ENCODE measurements at regions not wholly inside any gene's neighbourhood (a gene's known extent, or its start where the extent isn't known, plus 50 kb on each side); places are given as distances from the start of the nearest gene placed in this dataset.
"Not testable (repeated sequence)": the region's sequence is repeated elsewhere in the genome, so short reads cannot be mapped to it uniquely, and the experiment has no call there.

DNA sequence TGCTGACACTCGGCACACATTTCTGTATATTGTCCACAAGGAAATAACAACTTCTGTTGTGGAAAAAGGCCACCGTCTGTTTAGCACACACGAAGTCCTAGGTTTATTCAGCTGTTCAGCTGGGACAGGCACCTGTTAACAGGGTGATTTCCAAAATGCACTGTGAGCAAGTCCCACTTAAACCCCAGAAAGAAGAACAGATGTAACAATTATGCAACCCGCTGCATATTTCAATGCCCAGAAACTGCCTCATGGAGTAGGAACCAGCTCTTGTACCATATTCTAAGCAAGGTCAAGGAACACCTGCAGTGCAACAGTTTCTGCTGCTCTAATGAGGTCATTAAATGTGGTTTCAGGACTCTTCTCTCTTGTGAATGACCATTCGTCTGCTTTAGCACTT, 77.1 kb downstream of the GEMIN8 start:
- no peak overlapping the region for H3K9ac ChIP-seq (ENCODE audit: low read length)
- no peak for TF ChIP-seq EP300 (conservative IDR thresholded peaks at IDR 0.05; ENCODE audit: poor library complexity, severe bottlenecking)
- TF ChIP-seq, protein P1, sequence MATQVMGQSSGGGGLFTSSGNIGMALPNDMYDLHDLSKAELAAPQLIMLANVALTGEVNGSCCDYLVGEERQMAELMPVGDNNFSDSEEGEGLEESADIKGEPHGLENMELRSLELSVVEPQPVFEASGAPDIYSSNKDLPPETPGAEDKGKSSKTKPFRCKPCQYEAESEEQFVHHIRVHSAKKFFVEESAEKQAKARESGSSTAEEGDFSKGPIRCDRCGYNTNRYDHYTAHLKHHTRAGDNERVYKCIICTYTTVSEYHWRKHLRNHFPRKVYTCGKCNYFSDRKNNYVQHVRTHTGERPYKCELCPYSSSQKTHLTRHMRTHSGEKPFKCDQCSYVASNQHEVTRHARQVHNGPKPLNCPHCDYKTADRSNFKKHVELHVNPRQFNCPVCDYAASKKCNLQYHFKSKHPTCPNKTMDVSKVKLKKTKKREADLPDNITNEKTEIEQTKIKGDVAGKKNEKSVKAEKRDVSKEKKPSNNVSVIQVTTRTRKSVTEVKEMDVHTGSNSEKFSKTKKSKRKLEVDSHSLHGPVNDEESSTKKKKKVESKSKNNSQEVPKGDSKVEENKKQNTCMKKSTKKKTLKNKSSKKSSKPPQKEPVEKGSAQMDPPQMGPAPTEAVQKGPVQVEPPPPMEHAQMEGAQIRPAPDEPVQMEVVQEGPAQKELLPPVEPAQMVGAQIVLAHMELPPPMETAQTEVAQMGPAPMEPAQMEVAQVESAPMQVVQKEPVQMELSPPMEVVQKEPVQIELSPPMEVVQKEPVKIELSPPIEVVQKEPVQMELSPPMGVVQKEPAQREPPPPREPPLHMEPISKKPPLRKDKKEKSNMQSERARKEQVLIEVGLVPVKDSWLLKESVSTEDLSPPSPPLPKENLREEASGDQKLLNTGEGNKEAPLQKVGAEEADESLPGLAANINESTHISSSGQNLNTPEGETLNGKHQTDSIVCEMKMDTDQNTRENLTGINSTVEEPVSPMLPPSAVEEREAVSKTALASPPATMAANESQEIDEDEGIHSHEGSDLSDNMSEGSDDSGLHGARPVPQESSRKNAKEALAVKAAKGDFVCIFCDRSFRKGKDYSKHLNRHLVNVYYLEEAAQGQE (IDR thresholded peaks at IDR 0.05; ENCODE audit: borderline replicate concordance) = no peak
- TF ChIP-seq MXI1 (conservative IDR thresholded peaks at IDR 0.05; ENCODE audit: poor library complexity, severe bottlenecking) = no peak
- no peak for TF ChIP-seq EZH2 (IDR thresholded peaks at IDR 0.05; ENCODE audit: borderline replicate concordance, insufficient read depth, low read length, poor library complexity, severe bottlenecking)
- no peak for TF ChIP-seq RAD21 (conservative IDR thresholded peaks at IDR 0.05)
- TF ChIP-seq TAF1 (IDR thresholded peaks at IDR 0.05; ENCODE audit: low read depth) = no peak
- no peak for TF ChIP-seq POLR2AphosphoS5 (IDR thresholded peaks at IDR 0.05)
- no peak for TF ChIP-seq SMC3 (conservative IDR thresholded peaks at IDR 0.05; ENCODE audit: poor library complexity)
- TF ChIP-seq, protein P2, sequence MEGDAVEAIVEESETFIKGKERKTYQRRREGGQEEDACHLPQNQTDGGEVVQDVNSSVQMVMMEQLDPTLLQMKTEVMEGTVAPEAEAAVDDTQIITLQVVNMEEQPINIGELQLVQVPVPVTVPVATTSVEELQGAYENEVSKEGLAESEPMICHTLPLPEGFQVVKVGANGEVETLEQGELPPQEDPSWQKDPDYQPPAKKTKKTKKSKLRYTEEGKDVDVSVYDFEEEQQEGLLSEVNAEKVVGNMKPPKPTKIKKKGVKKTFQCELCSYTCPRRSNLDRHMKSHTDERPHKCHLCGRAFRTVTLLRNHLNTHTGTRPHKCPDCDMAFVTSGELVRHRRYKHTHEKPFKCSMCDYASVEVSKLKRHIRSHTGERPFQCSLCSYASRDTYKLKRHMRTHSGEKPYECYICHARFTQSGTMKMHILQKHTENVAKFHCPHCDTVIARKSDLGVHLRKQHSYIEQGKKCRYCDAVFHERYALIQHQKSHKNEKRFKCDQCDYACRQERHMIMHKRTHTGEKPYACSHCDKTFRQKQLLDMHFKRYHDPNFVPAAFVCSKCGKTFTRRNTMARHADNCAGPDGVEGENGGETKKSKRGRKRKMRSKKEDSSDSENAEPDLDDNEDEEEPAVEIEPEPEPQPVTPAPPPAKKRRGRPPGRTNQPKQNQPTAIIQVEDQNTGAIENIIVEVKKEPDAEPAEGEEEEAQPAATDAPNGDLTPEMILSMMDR (IDR thresholded peaks at IDR 0.05; ENCODE audit: poor library complexity, severe bottlenecking) = no peak
- no peaks in the 10 kb centered on the region for H3K9me3 ChIP-seq (ENCODE audit: low read length)
- H3K9me2 ChIP-seq (ENCODE audit: insufficient read depth, low read length) = no peaks in the 10 kb centered on the region
- H3K79me2 ChIP-seq (replicated peaks; ENCODE audit: insufficient read depth, low read length) = no peaks in the 10 kb centered on the region
- no peaks in the 10 kb centered on the region for H3F3A ChIP-seq (ENCODE audit: insufficient read depth, low read length, poor library complexity, severe bottlenecking)
- H3K36me3 ChIP-seq (ENCODE audit: insufficient read depth, low read length) = no peaks in the 10 kb centered on the region
- H2AFZ ChIP-seq (ENCODE audit: low read depth, low read length) = no peak overlapping the region
- no peak overlapping the region for H3K4me2 ChIP-seq (ENCODE audit: low read length)
- H3K4me3 ChIP-seq (ENCODE audit: low read length) = no peak overlapping the region
- no peaks in the 10 kb centered on the region for H3K27me3 ChIP-seq (ENCODE audit: insufficient read depth, low read depth, low read length)
- H3K27ac ChIP-seq (ENCODE audit: low read length) = no peak overlapping the region
- no peaks in the 10 kb centered on the region for H4K20me1 ChIP-seq (ENCODE audit: insufficient read depth)

DNA sequence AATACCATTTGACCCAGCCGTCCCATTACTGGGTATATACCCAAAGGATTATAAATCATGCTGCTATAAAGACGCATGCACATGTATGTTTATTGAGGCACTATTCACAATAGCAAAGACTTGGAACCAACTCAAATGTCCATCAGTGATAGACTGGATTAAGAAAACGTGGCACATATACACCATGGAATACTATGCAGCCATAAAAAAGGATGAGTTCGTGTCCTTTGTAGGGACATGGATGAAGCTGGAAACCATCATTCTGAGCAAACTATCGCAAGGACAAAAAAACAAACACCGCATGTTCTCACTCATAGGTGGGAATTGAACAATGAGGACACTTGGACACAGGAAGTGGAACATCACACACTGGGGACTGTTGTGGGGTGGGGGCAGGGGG, 83.5 kb downstream of the GEMIN8 start:
- not testable (repeated sequence) for H3K9ac ChIP-seq (ENCODE audit: low read length)

DNA sequence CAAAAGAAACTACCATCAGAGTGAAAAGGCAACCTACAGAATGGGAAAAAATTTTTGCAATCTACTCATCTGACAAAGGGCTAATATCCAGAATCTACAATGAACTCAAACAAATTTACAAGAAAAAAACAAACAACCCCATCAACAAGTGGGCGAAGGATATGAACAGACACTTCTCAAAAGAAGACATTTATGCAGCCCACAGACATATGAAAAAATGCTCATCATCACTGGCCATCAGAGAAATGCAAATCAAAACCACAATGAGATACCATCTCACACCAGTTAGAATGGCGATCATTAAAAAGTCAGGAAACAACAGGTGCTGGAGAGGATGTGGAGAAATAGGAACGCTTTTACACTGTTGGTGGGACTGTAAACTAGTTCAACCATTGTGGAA, 83.9 kb downstream of the GEMIN8 start:
- not testable (repeated sequence) for H3K4me3 ChIP-seq (ENCODE audit: low read length); H3F3A ChIP-seq (ENCODE audit: insufficient read depth, low read length, poor library complexity, severe bottlenecking); H3K9me3 ChIP-seq (ENCODE audit: low read length); H2AFZ ChIP-seq (ENCODE audit: low read depth, low read length); H3K27me3 ChIP-seq (ENCODE audit: insufficient read depth, low read depth, low read length); H3K27ac ChIP-seq (ENCODE audit: low read length); H3K4me2 ChIP-seq (ENCODE audit: low read length); H4K20me1 ChIP-seq (ENCODE audit: insufficient read depth); H3K9me2 ChIP-seq (ENCODE audit: insufficient read depth, low read length); H3K9ac ChIP-seq (ENCODE audit: low read length); H3K79me2 ChIP-seq (replicated peaks; ENCODE audit: insufficient read depth, low read length); H3K36me3 ChIP-seq (ENCODE audit: insufficient read depth, low read length)

More for the DNA sequence above, 83.5 kb downstream of the GEMIN8 start:
- not testable (repeated sequence) for H3K79me2 ChIP-seq (replicated peaks; ENCODE audit: insufficient read depth, low read length); H3F3A ChIP-seq (ENCODE audit: insufficient read depth, low read length, poor library complexity, severe bottlenecking); H3K27ac ChIP-seq (ENCODE audit: low read length); H3K4me3 ChIP-seq (ENCODE audit: low read length); H3K4me2 ChIP-seq (ENCODE audit: low read length); H2AFZ ChIP-seq (ENCODE audit: low read depth, low read length); H3K9me2 ChIP-seq (ENCODE audit: insufficient read depth, low read length); H3K9me3 ChIP-seq (ENCODE audit: low read length); H4K20me1 ChIP-seq (ENCODE audit: insufficient read depth); H3K36me3 ChIP-seq (ENCODE audit: insufficient read depth, low read length); H3K27me3 ChIP-seq (ENCODE audit: insufficient read depth, low read depth, low read length)

Data from neural cell (in vitro differentiated cells).